Bronchial epithelial cell (primary cell): ENCODE measurements at regions not wholly inside any gene's neighbourhood (a gene's known extent, or its start where the extent isn't known, plus 50 kb on each side); places are given as distances from the start of the nearest gene placed in this dataset.

Source experiments
- DNase-seq: peaks from one replicate; pipeline ENCODE4 v3.0.0-alpha.2; 2010; ENCODE audit warnings: low read depth
- FAIRE-seq: peaks from 2 replicates; lab custom pipeline; 2011; peaks lifted over from hg19 to GRCh38; lab: Jason Lieb, UNC
- H3K27me3 ChIP-seq: 2 replicates; pipeline ENCODE4 v1.5.1; 2011; ENCODE audit warnings: low read length; ENCODE audit not compliant: control insufficient read depth, insufficient read depth
- H3K36me3 ChIP-seq: 2 replicates; pipeline ENCODE4 v1.5.1; 2011; ENCODE audit warnings: low read length; ENCODE audit not compliant: control insufficient read depth, insufficient read depth
- H3K4me3 ChIP-seq: 2 replicates; pipeline ENCODE4 v1.5.1; 2011; ENCODE audit warnings: mild to moderate bottlenecking, low read depth, low read length, control low read depth
- TF ChIP-seq, protein P1 (sequence below): IDR thresholded peaks from 2 replicates; pipeline ENCODE4 v1.5.1; 2011; ENCODE audit warnings: mild to moderate bottlenecking, moderate library complexity, low read length, control low read depth, inconsistent platforms; ENCODE audit not compliant: insufficient read depth, severe bottlenecking

DNA sequence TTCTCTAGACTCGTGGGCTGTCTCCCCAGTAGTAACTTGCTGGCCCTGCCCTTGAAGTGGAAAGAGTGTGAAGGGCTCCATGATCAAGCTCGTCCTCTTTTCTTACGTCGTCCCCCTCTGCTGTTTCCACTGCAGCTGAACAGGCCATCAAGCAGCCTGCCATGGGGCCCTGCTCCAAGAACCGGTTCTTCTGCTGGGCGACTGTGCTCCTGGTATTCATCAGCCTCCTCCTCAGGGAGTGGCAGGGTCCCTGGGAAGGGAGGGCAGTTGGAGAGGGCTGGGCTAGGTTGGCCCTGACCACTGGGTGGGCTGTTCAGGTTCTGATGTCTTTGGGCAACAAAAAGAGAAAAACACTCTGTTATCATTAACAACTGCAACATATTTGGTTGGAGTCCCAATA, 151.5 kb downstream of the FCRL5 start:
- no peak for DNase-seq
- H3K27me3 ChIP-seq, result no peaks in the 10 kb centered on the region
- TF ChIP-seq, protein P1, sequence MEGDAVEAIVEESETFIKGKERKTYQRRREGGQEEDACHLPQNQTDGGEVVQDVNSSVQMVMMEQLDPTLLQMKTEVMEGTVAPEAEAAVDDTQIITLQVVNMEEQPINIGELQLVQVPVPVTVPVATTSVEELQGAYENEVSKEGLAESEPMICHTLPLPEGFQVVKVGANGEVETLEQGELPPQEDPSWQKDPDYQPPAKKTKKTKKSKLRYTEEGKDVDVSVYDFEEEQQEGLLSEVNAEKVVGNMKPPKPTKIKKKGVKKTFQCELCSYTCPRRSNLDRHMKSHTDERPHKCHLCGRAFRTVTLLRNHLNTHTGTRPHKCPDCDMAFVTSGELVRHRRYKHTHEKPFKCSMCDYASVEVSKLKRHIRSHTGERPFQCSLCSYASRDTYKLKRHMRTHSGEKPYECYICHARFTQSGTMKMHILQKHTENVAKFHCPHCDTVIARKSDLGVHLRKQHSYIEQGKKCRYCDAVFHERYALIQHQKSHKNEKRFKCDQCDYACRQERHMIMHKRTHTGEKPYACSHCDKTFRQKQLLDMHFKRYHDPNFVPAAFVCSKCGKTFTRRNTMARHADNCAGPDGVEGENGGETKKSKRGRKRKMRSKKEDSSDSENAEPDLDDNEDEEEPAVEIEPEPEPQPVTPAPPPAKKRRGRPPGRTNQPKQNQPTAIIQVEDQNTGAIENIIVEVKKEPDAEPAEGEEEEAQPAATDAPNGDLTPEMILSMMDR, result no peak
- no peak overlapping the region for H3K4me3 ChIP-seq
- FAIRE-seq, result no peak
- H3K36me3 ChIP-seq, result no peaks in the 10 kb centered on the region

- FAIRE-seq (no peak), DNase-seq (no peak)
- no peaks in the 10 kb centered on the region for H3K27me3 ChIP-seq
- H3K4me3 ChIP-seq, result no peak overlapping the region
- no peaks in the 10 kb centered on the region for H3K36me3 ChIP-seq
- TF ChIP-seq, protein P1, result no peak
These were observed 152.3 kb downstream of the FCRL5 start for GRCh38 chr1:157399984-157400382.

GRCh38 chr1:157399343-157399983, 152.9 kb downstream of the FCRL5 start:
- DNase-seq (no peak), FAIRE-seq (peak; percentile 18)
- H3K27me3 ChIP-seq, result no peaks in the 10 kb centered on the region
- no peaks in the 10 kb centered on the region for H3K36me3 ChIP-seq
- TF ChIP-seq, protein P1, result no peak
- H3K4me3 ChIP-seq, result no peak overlapping the region

DNA sequence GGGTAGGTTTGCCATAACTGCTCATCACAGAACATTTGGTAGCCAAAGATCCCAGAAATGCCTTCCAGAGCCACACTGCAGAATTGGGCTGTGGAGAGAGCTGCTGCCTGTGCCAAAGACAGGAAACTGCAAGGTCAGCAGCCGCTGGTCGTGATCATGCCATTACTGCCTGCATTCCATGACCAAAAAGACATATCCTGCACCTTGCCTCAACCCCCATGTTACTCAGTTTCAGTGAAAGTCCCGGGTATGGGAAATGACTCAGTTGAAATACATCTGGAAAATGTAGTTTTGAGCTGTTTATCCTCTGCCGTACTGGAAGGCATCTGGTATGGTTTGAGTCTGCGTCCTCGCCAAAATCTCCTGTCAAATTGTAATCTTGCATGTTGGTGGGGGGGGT, 161.7 kb downstream of the FCRL5 start:
- DNase-seq (peak; percentile 80), FAIRE-seq (no peak)
- no peak overlapping the region for H3K4me3 ChIP-seq
- H3K36me3 ChIP-seq, result no peaks in the 10 kb centered on the region
- no peaks in the 10 kb centered on the region for H3K27me3 ChIP-seq
- TF ChIP-seq, protein P1, result no peak

GRCh38 chr1:157388057-157388456, 164.3 kb downstream of the FCRL5 start:
- DNase-seq (no peak), FAIRE-seq (no peak)
- Histone ChIP-seq H3K36me3 (no peaks in the 10 kb centered on the region), H3K4me3 (no peak overlapping the region), H3K27me3 (no peaks in the 10 kb centered on the region)
- TF ChIP-seq, protein P1, result no peak

DNA sequence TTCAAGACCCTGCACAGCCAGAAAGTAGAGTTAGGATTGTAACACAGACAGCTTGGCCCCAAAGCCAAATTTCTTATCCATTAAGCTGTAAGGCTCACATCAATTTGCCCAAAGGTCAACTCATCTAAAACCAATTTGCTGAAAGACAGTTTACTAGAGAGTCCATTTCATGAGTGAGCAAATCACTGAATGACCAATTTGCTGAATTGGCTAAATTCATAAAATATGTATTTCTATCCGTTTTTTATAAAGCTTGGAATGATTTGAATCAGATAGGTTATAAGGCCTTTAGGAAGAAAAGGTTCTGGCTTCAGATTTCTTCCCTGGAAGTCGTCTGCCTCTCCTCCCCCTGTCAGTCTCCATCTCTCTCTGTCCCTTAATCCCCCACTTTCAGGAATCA, 168.1 kb downstream of the FCRL5 start:
- Histone ChIP-seq H3K27me3 (no peaks in the 10 kb centered on the region), H3K4me3 (no peak overlapping the region), H3K36me3 (no peaks in the 10 kb centered on the region)
- TF ChIP-seq, protein P1, result no peak
- no peak for FAIRE-seq
- no peak for DNase-seq
